Stimulated activated CD4-positive, alpha-beta T cell treated with anti-CD3 and anti-CD28 coated beads, Interleukin-15, amount 100 ng/mL, for 24 hours (primary cell): ENCODE measurements at regions not wholly inside any gene's neighbourhood (a gene's known extent, or its start where the extent isn't known, plus 50 kb on each side); places are given as distances from the start of the nearest gene placed in this dataset.
"Not testable (repeated sequence)": the region's sequence is repeated elsewhere in the genome, so short reads cannot be mapped to it uniquely, and the experiment has no call there.

Source experiments
- DNase-seq: peaks from one replicate; pipeline ENCODE4 v3.0.0-alpha.2; 2020

DNA sequence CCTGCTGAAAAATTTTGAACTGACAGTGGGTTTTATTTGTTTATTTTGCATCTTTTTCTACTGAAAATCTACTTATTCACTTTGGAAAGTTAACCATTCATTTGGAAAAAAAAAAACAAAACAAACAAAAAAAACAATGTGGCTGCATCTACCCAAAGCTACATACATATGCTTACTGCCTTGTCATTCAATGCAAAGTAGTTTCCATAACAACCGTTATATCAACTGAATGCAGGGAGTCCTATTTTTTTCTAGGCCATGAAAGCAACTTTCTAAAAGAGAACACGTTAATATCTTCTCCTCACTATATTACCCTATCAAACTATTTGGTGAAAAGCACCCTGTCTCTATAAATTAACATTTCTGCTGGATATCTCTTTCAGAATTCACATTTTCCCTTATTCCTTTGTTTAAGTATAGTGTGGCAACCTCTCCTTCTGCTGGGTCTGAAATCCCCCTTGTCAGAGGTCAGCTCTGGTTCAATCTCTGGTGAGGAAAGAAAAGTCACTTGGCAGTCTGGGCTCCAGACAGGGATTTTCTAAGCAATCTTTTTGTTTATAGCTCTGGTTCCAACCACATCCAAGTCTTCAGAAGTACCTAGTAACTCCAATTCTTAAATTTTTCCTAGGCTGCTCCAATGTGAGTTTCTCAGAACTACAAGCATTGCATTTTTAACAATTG is 528.4 kb upstream of the TOM1L1 start:
- DNase-seq, result no peak

DNA sequence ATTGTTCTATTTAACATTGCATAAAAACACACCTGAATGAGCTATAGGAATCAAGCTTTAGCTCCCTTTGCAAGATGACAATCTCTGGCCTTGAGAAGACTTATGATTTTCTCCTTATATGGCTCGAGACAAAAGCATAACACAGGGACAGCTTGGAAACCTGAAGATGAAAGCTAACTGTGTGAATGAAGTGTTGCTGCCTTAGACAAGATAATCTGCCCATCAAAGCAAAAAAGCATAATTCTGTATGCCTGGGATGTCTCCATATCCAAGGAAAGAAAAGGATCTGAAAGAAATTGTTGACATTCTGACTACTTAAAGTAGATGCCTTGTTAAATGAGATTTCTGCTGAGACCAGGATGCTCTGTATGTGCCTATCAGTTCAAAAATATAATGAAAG is 526.7 kb upstream of the TOM1L1 start:
- no peak for DNase-seq

GRCh38 chr17:54376409-54376808 is 524.2 kb upstream of the TOM1L1 start:
- DNase-seq, result not testable (repeated sequence)

GRCh38 chr17:54381482-54381881 is 519.2 kb upstream of the TOM1L1 start:
- no peak for DNase-seq

GRCh38 chr17:54404259-54404658 is 496.4 kb upstream of the TOM1L1 start:
- no peak for DNase-seq

DNA sequence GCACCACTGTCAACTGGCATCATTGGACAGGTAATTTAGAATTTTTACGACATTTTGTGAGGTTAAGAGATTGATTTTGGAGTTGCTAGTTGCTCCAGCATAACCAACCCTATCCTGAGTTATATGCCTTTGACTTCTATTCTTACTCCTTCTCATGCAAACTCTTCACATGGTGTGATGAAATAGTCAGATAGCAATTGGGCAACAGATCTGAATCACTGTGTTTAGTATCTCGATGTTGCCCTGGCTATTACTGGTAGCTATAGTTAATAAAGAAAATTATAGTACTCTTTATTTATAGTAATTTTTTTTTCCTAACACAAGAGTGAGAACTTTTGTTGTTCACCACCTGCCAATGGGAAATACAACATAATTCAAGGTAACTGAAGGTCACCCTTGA is 494.8 kb upstream of the TOM1L1 start:
- DNase-seq, result no peak

- no peak for DNase-seq
These were observed 491.9 kb upstream of the TOM1L1 start for GRCh38 chr17:54408731-54409130.

GRCh38 chr17:54418467-54418866 is 482.2 kb upstream of the TOM1L1 start:
- no peak for DNase-seq

GRCh38 chr17:54425671-54426070 is 475.0 kb upstream of the TOM1L1 start:
- DNase-seq, result no peak

DNA sequence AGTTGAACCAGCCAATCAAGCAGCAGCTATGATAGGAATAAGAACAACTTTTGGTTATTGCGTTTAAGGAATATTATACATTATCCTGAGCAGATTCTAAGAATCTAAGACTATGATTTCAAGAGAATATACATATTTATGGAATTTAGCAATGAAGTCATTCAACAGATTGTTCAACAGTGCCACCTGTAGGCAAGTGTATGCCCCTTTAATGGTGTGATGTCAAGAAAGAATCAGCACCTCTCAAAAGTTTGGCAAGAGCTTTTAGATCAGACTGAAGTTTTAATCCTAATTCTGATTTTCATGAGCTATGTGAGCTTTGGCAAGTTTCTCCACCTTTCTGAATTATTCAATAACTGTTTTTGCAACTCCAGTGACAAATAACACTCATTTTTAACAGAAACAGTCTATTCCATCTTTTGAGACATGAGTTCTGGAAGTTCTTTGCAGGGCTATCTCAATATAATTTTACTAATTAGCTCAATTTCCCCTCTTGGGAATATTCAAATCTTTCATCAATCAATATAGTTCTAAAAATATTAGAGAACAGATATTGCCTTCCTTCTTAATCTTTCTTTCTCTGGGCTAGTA is 474.3 kb upstream of the TOM1L1 start:
- DNase-seq, result no peak

DNA sequence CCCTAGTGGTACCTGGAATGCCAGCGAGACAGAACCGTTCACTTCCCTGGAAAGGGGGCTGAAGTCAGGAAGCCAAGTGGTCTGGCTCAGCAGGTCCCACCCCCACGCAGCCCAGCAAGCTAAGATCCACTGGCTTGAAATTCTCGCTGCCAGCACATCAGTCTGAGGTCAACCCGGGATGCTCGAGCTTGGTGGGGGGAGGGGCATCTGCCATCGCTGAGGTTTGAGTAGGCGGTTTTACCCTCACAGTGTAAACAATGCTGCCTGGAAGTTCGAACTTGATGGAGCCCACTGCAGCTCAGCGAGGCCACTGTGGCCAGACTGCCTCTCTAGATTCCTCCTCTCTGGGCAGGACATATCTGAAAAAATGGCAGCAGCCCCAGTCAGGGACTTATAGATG is 464.7 kb upstream of the TOM1L1 start:
- no peak for DNase-seq

GRCh38 chr17:54439816-54440215 is 460.8 kb upstream of the TOM1L1 start:
- no peak for DNase-seq

GRCh38 chr17:54451051-54451450 is 449.6 kb upstream of the TOM1L1 start:
- no peak for DNase-seq

GRCh38 chr17:54452666-54453348 is 447.8 kb upstream of the TOM1L1 start:
- DNase-seq, result no peak

GRCh38 chr17:54455251-54455868 is 445.3 kb upstream of the TOM1L1 start:
- no peak for DNase-seq

GRCh38 chr17:54465443-54465842 is 435.2 kb upstream of the TOM1L1 start:
- DNase-seq, result not testable (repeated sequence)

DNA sequence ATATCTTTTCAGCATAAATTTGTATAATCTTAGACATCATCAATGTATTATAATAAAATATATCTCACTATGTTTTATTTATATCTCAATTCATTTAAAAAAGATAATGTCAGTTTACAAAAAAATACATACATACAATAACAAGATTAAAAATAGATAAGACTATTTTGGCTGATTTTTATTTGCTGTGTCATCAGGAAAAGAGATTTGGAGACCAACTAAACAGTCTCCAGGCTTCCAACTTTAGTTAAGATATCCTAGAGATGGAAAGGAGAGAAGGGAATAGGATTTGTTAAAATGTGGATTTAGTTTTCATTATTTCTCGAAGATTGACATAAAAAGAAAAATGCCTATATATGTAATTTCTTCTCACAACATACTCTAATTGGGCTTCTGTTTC is 433.8 kb upstream of the TOM1L1 start:
- no peak for DNase-seq

GRCh38 chr17:54482843-54483242 is 417.8 kb upstream of the TOM1L1 start:
- no peak for DNase-seq

GRCh38 chr17:54493691-54494090 is 407.0 kb upstream of the TOM1L1 start:
- no peak for DNase-seq

DNA sequence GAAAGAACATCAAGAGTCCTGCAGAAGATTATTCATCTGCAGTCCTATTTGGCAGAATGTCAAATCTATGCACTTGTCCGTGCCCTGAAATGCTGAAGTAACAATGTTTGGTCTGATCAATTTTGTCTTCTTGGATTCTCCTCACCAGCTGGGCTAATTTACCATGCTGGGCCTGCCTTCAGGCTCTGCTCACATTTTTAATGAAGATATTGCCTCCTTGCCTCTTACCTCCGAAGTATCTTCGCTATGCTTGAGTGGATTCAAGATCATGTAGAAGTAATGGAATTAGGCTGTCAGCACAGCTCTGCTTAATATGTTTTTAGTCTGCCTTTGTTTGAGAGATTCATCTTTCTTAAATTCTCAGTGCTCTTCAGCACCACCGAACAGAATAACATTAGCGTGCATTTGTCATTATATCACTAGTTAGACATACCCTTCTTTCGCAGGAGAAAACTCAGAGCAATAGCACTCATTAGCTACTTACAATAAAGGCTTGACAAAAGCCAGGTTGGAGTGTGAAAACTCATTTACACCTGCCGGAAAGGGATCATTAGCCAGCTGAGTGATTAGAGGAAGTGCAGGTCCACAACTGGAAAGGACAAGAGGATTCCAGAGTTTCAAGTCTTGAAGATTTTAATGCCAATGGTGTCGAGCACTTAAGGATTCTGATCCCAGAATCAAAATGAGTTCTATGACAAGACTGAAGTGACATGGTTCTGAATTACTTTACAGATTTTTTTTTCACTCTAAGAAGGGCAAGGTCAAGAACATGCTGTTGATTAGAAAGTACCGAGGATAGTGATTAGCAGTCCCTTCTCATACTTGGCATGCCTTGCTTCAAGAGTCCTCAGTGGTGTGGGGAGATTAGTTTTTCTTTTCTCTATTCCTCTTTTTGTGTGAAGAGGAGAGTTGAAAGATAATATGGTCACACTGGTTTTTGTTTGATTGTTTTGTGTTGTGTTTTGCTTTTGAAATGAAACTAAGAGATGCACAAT is 405.6 kb upstream of the TOM1L1 start:
- no peak for DNase-seq

GRCh38 chr17:54505404-54505803 is 395.2 kb upstream of the TOM1L1 start:
- no peak for DNase-seq

GRCh38 chr17:54518706-54519105 is 381.9 kb upstream of the TOM1L1 start:
- no peak for DNase-seq

DNA sequence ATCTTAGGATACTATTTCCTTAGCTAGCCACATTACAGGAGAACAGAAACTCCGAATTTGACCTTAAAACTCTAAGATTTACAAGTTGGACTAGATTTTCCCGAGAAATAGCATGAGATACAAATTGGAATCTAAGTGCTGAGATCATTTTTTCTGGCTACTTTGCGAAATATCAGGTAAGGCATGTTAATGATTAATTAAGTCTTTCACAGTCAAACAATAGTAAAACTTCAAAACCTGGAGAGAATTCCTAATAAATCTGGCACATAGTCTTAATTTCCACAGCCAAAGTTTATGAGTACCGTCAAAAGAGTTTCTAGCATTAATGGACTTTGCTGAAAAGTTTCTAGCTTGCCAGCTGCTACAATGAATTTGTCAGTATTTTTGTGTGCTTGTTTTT is 379.5 kb upstream of the TOM1L1 start:
- DNase-seq, result no peak
